ENCODE measurements at regions not wholly inside any gene's neighbourhood (a gene's known extent, or its start where the extent isn't known, plus 50 kb on each side); places are given as distances from the start of the nearest gene placed in this dataset.

GRCh38 chr14:76948976-76949375 is 79.5 kb downstream of the IRF2BPL start:
- DNase-seq (ENCODE audit: low read depth), result no peak

- DNase-seq (ENCODE audit: low read depth), result no peak
These were observed 80.1 kb downstream of the IRF2BPL start for GRCh38 chr14:76948213-76948947.

GRCh38 chr14:76947838-76948184 is 80.7 kb downstream of the IRF2BPL start:
- DNase-seq (ENCODE audit: low read depth), result no peak

GRCh38 chr14:76947078-76947837 is 81.2 kb downstream of the IRF2BPL start:
- DNase-seq (ENCODE audit: low read depth), result no peak

GRCh38 chr14:76946753-76947077 is 81.8 kb downstream of the IRF2BPL start:
- no peak for DNase-seq (ENCODE audit: low read depth)

- DNase-seq (ENCODE audit: low read depth), result no peak
These were observed 85.4 kb downstream of the IRF2BPL start for GRCh38 chr14:76943072-76943471.

GRCh38 chr14:76941946-76942805 is 86.3 kb downstream of the IRF2BPL start:
- no peak for DNase-seq (ENCODE audit: low read depth)

- DNase-seq (ENCODE audit: low read depth), result no peak
These were observed 87.0 kb downstream of the IRF2BPL start for GRCh38 chr14:76941544-76941943.

- DNase-seq (ENCODE audit: low read depth), result no peak
These were observed 88.3 kb downstream of the IRF2BPL start for GRCh38 chr14:76940021-76940760.

- no peak for DNase-seq (ENCODE audit: low read depth)
These were observed 89.3 kb downstream of the IRF2BPL start for GRCh38 chr14:76939015-76939742.

GRCh38 chr14:76938092-76938500 is 90.4 kb downstream of the IRF2BPL start:
- no peak for DNase-seq (ENCODE audit: low read depth)

- no peak for DNase-seq (ENCODE audit: low read depth)
These were observed 91.1 kb downstream of the IRF2BPL start for GRCh38 chr14:76937181-76938091.

GRCh38 chr14:76936483-76936882 is 92.0 kb downstream of the IRF2BPL start:
- no peak for DNase-seq (ENCODE audit: low read depth)

- DNase-seq (ENCODE audit: low read depth), result no peak
These were observed 95.0 kb downstream of the IRF2BPL start for GRCh38 chr14:76933515-76933914.

GRCh38 chr14:76931631-76932402 is 96.7 kb downstream of the IRF2BPL start:
- DNase-seq (ENCODE audit: low read depth), result no peak

GRCh38 chr14:76930549-76930948 is 98.0 kb downstream of the IRF2BPL start:
- no peak for DNase-seq (ENCODE audit: low read depth)

- DNase-seq (ENCODE audit: low read depth), result no peak
These were observed 98.6 kb downstream of the IRF2BPL start for GRCh38 chr14:76929927-76930326.

GRCh38 chr14:76927971-76928700 is 100.4 kb downstream of the IRF2BPL start:
- DNase-seq (ENCODE audit: low read depth), result no peak

Data from HS-5 (cell line).